Calu3 (cell line): ENCODE measurements at regions not wholly inside any gene's neighbourhood (a gene's known extent, or its start where the extent isn't known, plus 50 kb on each side); places are given as distances from the start of the nearest gene placed in this dataset.
"Not testable (repeated sequence)": the region's sequence is repeated elsewhere in the genome, so short reads cannot be mapped to it uniquely, and the experiment has no call there.

Experiments
- BruUV-seq: library from RNA; stranded (reverse); fragments of 400-500 nt; replicated peaks from 2 replicates; lab custom pipeline; 2021; lab: Mats Ljungman, UMichigan
- CTCF ChIA-PET: fragments of 300-600 bp; sonication (Branson Sonifier 250); formaldehyde crosslinking; loops from one replicate; lab custom pipeline; 2022; ENCODE audit warnings: antibody characterized with exemption; lab: Charles Lee
- DNase-seq: peaks from one replicate; pipeline ENCODE4 v3.0.0; 2022
- H3K27ac Mint-ChIP-seq: one replicate; pipeline ENCODE4 v1.8.0; 2022; ENCODE audit warnings: mixed read lengths; ENCODE audit not compliant: unreplicated experiment
- H3K27me3 Mint-ChIP-seq: one replicate; pipeline ENCODE4 v1.8.0; 2022; ENCODE audit warnings: mixed read lengths; ENCODE audit not compliant: unreplicated experiment
- H3K36me3 Mint-ChIP-seq: one replicate; pipeline ENCODE4 v1.8.0; 2022; ENCODE audit warnings: mild to moderate bottlenecking, moderate library complexity, mixed read lengths; ENCODE audit not compliant: insufficient read depth, unreplicated experiment
- H3K4me1 Mint-ChIP-seq: one replicate; pipeline ENCODE4 v1.8.0; 2022; ENCODE audit warnings: mild to moderate bottlenecking, low read depth, mixed read lengths; ENCODE audit not compliant: unreplicated experiment
- H3K4me3 Mint-ChIP-seq: one replicate; pipeline ENCODE4 v1.8.0; 2022; ENCODE audit warnings: mild to moderate bottlenecking, low read depth, moderate library complexity, mixed read lengths; ENCODE audit not compliant: unreplicated experiment
- H3K9me3 Mint-ChIP-seq: one replicate; pipeline ENCODE4 v1.8.0; 2022; ENCODE audit warnings: low read depth, mixed read lengths; ENCODE audit not compliant: unreplicated experiment
- CTCF ChIP-seq: fragments of 200-600 bp; IDR thresholded peaks from one replicate; pipeline ENCODE4 v1.8.0; 2022; ENCODE audit warnings: antibody characterized with exemption; ENCODE audit not compliant: unreplicated experiment
- intact Hi-C: fragments of 100-400 bp; cut with micrococcal nuclease; formaldehyde crosslinking; loops from one replicate; pipeline ENCODE4 v1.10.0; 2022; ENCODE audit not compliant: unreplicated experiment

DNA sequence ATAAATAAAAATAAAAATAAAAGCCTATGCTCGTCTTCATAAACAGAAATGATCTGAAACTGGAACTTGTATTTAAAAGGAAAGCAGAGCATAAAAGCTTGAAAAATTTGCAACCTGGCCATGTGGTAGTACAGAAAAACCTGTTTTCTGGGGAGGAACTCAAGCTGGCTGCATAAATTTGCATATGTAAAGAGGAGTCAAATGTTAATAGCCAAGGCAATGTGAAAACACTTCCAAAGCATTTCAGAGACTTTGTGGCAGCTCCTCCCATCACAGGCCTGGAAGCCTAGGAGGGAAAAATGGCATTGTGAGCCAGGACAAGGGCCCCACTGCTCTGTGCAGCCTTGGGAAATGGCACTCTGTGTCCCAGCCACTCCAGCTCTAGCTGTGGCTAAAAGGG is 727.9 kb upstream of the DIAPH2 start:
- no peak overlapping the region for H3K4me3 Mint-ChIP-seq
- H3K36me3 Mint-ChIP-seq: no peaks in the 10 kb centered on the region
- intact Hi-C loops: no loop called here
- BruUV-seq: no TSS peak
- no peak overlapping the region for H3K27ac Mint-ChIP-seq
- peaks cover 2% of the 10 kb centered on the region for H3K9me3 Mint-ChIP-seq
- TF ChIP-seq CTCF: no peak
- no peaks in the 10 kb centered on the region for H3K27me3 Mint-ChIP-seq
- DNase-seq: no peak
- no peaks in the 10 kb centered on the region for H3K4me1 Mint-ChIP-seq
- CTCF ChIA-PET: no interaction called here

DNA sequence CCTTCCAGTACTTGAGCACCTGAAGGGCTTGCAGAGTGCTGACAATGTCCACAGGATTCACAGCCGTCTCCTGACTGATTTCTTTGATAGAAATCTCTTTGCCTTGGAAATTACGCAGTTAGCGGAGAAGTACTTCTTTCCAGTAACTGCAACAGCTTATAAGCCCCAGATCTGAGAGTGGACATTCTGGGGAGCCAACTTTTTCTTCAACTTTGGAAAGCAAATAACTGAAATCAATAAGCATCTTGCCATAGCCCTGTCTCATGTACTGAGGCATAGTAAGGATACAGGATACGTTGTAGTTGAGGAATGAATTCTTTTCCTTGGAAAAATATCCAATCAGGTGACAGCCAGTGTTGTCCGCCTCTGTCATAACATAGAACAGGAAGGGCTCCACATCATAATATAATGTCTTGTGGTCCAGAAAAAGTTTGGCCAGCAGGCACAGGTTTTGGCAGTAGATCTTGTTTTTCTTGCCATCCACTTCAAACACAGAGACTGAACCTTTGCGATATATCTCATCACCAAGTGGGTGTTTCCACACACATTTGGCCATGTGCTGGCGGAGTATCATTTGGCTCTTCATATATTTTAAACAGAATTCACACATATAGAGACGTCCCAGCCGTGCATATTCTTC is 711.1 kb upstream of the DIAPH2 start:
- H3K4me1 Mint-ChIP-seq, intact Hi-C loops, H3K4me3 Mint-ChIP-seq, BruUV-seq, H3K36me3 Mint-ChIP-seq, DNase-seq, H3K9me3 Mint-ChIP-seq, H3K27ac Mint-ChIP-seq, H3K27me3 Mint-ChIP-seq, CTCF ChIA-PET: not testable (repeated sequence)

- H3K9me3 Mint-ChIP-seq: peaks cover 7% of the 10 kb centered on the region
- H3K27me3 Mint-ChIP-seq: no peaks in the 10 kb centered on the region
- no peaks in the 10 kb centered on the region for H3K4me1 Mint-ChIP-seq
- DNase-seq: no peak
- no peaks in the 10 kb centered on the region for H3K36me3 Mint-ChIP-seq
- no TSS peak for BruUV-seq
- H3K27ac Mint-ChIP-seq: no peak overlapping the region
- H3K4me3 Mint-ChIP-seq: no peak overlapping the region
- intact Hi-C loops: no loop called here
- CTCF ChIA-PET: interaction anchor here (0.7 kb wide), 1 partner anchor 49 kb away, joined by 3 read pairs; no protein-coding TSS in a partner anchor
- no peak for TF ChIP-seq CTCF
Measured at GRCh38 chrX:95974096-95974470, 710.6 kb upstream of the DIAPH2 start.

DNA sequence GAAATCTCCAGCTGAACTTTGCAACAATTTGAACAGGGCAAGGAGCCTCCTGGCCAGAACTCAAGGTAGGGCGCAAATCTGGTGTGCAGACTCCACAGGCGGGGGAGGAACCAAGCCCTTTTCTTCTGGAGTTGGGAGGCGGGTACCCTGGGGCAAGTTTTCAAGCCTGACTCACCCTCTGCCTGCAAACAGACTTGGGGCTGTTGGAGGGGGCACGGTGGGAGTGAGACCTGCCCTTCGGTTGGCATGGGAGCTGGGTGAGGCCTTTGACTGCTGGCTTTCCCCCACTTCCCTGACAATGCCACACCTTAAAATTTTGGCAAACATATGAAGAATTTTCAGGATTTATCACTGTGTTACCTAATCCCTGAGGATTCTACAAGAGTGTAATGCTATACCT is 709.8 kb upstream of the DIAPH2 start:
- Mint-ChIP-seq H3K36me3 (no peaks in the 10 kb centered on the region), H3K4me1 (no peaks in the 10 kb centered on the region), H3K4me3 (no peak overlapping the region), H3K27me3 (no peaks in the 10 kb centered on the region), H3K9me3 (peaks cover 8% of the 10 kb centered on the region), H3K27ac (no peak overlapping the region)
- BruUV-seq: no TSS peak
- TF ChIP-seq CTCF: no peak
- CTCF ChIA-PET: interaction anchor here (0.7 kb wide), 1 partner anchor 50 kb away, joined by 3 read pairs; no protein-coding TSS in a partner anchor
- intact Hi-C loops: no loop called here
- no peak for DNase-seq

DNA sequence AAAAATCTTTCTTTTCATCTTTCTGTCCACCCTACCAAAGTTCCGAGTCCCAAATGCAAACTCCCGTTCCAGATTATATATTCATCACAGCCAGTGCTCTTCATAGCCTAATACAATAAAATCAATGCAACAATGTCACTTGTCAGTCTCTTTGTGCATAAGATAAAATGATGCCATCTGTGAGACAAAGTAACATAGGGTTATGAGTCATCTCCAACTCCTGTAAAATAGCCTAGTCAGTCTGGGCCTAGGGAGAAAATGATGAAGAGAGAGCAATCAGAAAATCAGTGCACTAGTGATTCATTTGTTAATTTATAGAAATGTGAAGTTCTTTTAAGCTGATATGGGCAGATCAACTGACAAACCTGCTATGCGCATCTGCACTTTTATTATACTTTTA is 689.1 kb upstream of the DIAPH2 start:
- Mint-ChIP-seq H3K9me3 (peaks cover 5% of the 10 kb centered on the region), H3K27me3 (no peaks in the 10 kb centered on the region), H3K36me3 (no peaks in the 10 kb centered on the region), H3K27ac (no peak overlapping the region), H3K4me1 (no peaks in the 10 kb centered on the region), H3K4me3 (no peak overlapping the region)
- CTCF ChIA-PET: no interaction called here
- DNase-seq: no peak
- BruUV-seq: no TSS peak
- TF ChIP-seq CTCF: no peak
- intact Hi-C loops: no loop called here
